ENCODE measurements at regions not wholly inside any gene's neighbourhood (a gene's known extent, or its start where the extent isn't known, plus 50 kb on each side); places are given as distances from the start of the nearest gene placed in this dataset.

GRCh38 chr3:25046911-25047771 lies 380.9 kb upstream of the RARB start:
- Histone ChIP-seq H3K79me2 (replicated peaks; ENCODE audit: insufficient read depth) (no peaks in the 10 kb centered on the region), H3K4me2 (no peak overlapping the region), H3K36me3 (ENCODE audit: insufficient read depth) (no peaks in the 10 kb centered on the region), H3K9me2 (ENCODE audit: insufficient read depth) (no peaks in the 10 kb centered on the region), H3K27ac (ENCODE audit: low read depth) (no peak overlapping the region), H2AFZ (no peak overlapping the region), H4K20me1 (replicated peaks; ENCODE audit: insufficient read depth) (no peaks in the 10 kb centered on the region), H3F3A (replicated peaks; ENCODE audit: low read depth) (no peaks in the 10 kb centered on the region), H3K27me3 (ENCODE audit: insufficient read depth) (no peaks in the 10 kb centered on the region), H3K4me3 (no peak overlapping the region), H3K4me1 (ENCODE audit: insufficient read depth) (no peaks in the 10 kb centered on the region)
- Mint-ChIP-seq H3K27ac (no peak overlapping the region), H3K36me3 (ENCODE audit: low read depth) (0 out of 3 replicates have a peak, but pooled peaks cover 2% of the 10 kb centered on the region), H3K4me3 (no peak overlapping the region), H3K4me1 (peaks cover 8% of the 10 kb centered on the region; the same call in 2 of the 3 replicates), H3K9me3 (no peaks in the 10 kb centered on the region; the same call in 2 of the 3 replicates), H3K27me3 (ENCODE audit: insufficient read depth, low read depth, poor library complexity) (no peaks in the 10 kb centered on the region)
- TF ChIP-seq ZNF331 (CRISPR knock-in tag; IDR thresholded peaks at IDR 0.05; ENCODE audit: low read depth) = no peak
- TF ChIP-seq EZH2phosphoT487 (IDR thresholded peaks at IDR 0.05; ENCODE audit: unreplicated experiment) = no peak
- no peak for ATAC-seq
- DNase-seq (ENCODE audit: low spot score) = no peak

GRCh38 chr3:25049304-25049703 lies 378.8 kb upstream of the RARB start:
- no peak for ATAC-seq
- no peaks in the 10 kb centered on the region for H3K27me3 ChIP-seq (ENCODE audit: insufficient read depth)
- TF ChIP-seq ETS1 (IDR thresholded peaks at IDR 0.05) (no peak), REST (IDR thresholded peaks at IDR 0.05; ENCODE audit: unreplicated experiment) (no peak), POLR2AphosphoS5 (IDR thresholded peaks at IDR 0.05; ENCODE audit: low read depth) (no peak)
- no peak overlapping the region for H3K4me3 ChIP-seq
- H3F3A ChIP-seq (replicated peaks; ENCODE audit: low read depth) = no peaks in the 10 kb centered on the region
- no peak overlapping the region for H2AFZ ChIP-seq
- no peak overlapping the region for H3K27ac Mint-ChIP-seq
- H3K27ac ChIP-seq (ENCODE audit: low read depth) = no peak overlapping the region
- no peaks in the 10 kb centered on the region; the same call in 2 of the 3 replicates for H3K9me3 Mint-ChIP-seq
- H3K79me2 ChIP-seq (replicated peaks; ENCODE audit: insufficient read depth) = no peaks in the 10 kb centered on the region
- H3K36me3 ChIP-seq (ENCODE audit: insufficient read depth) = no peaks in the 10 kb centered on the region
- H3K36me3 Mint-ChIP-seq (ENCODE audit: low read depth) = 0 out of 3 replicates have a peak, but pooled peaks cover 2% of the 10 kb centered on the region
- H3K4me1 Mint-ChIP-seq = peaks cover 8% of the 10 kb centered on the region; the same call in 2 of the 3 replicates
- H3K27me3 Mint-ChIP-seq (ENCODE audit: insufficient read depth, low read depth, poor library complexity) = no peaks in the 10 kb centered on the region
- H3K9me2 ChIP-seq (ENCODE audit: insufficient read depth) = no peaks in the 10 kb centered on the region
- no peak for DNase-seq (ENCODE audit: low spot score)
- no peaks in the 10 kb centered on the region for H3K4me1 ChIP-seq (ENCODE audit: insufficient read depth)
- no peaks in the 10 kb centered on the region for H4K20me1 ChIP-seq (replicated peaks; ENCODE audit: insufficient read depth)
- H3K4me3 Mint-ChIP-seq = no peak overlapping the region
- H3K4me2 ChIP-seq = no peak overlapping the region
